Left lung (tissue), 4 donors: ENCODE measurements at regions not wholly inside any gene's neighbourhood (a gene's known extent, or its start where the extent isn't known, plus 50 kb on each side); places are given as distances from the start of the nearest gene placed in this dataset.

ENCODE experiments used
- ATAC-seq: fragments of 200-7000 bp; cut with Tn5 transposase; one replicate; pipeline ENCODE4 v1.9.1; 2020; ENCODE audit warnings: moderate library complexity
- DNase-seq, 4 donors: peaks; one replicate each; pipeline ENCODE4 v3.0.0-alpha.2; 2013 to 2020
- H3K27ac ChIP-seq, 2 donors: fragments of 200-600 bp; sonication (generic) in 1 of 2; one replicate each; pipeline versions ENCODE4 v1.5.0 to v1.8.0; 2020 to 2021
- H3K27me3 ChIP-seq, 2 donors: fragments of 200-600 bp; sonication (generic) in 1 of 2; one replicate each; pipeline versions ENCODE4 v1.5.0 to v1.8.0; 2020 to 2021
- H3K36me3 ChIP-seq, 2 donors: fragments of 200-600 bp; sonication (generic) in 1 of 2; one replicate each; pipeline versions ENCODE4 v1.5.0 to v1.8.0; 2020 to 2021
- H3K4me1 ChIP-seq, 2 donors: fragments of 200-600 bp; one replicate each; pipeline ENCODE4 v1.8.0; 2021
- H3K4me3 ChIP-seq, 2 donors: fragments of 200-600 bp; sonication (generic) in 1 of 2; one replicate each; pipeline versions ENCODE4 v1.5.0 to v1.8.0; 2020 to 2021; ENCODE audit warnings: mild to moderate bottlenecking in 1 of 2
- H3K9me3 ChIP-seq, 2 donors: fragments of 200-600 bp; sonication (generic) in 1 of 2; one replicate each; pipeline versions ENCODE4 v1.5.0 to v1.8.0; 2020 to 2021
- CTCF ChIP-seq, 2 donors: fragments of 200-600 bp; sonication (generic) in 1 of 2; IDR thresholded peaks; one replicate each; pipeline versions ENCODE4 v1.5.0 to v1.8.0; 2021; ENCODE audit warnings: antibody characterized with exemption in 2 of 2
- intact Hi-C, 2 donors: fragments of 100-400 bp; cut with DNase I; formaldehyde crosslinking; loops; one replicate each; pipeline versions ENCODE4 v1.11.2 to v1.14.2; 2022
- donor health status: DM: no; HTN: yes; CAD: no.
- donor health status: DM: no; HTN: no; CAD: no.

GRCh38 chr11:41954034-41954433 is 494.6 kb upstream of the LRRC4C start:
- no peaks in the 10 kb centered on the region for H3K36me3 ChIP-seq
- H3K4me3 ChIP-seq = no peak overlapping the region
- no peak for TF ChIP-seq CTCF (IDR thresholded peaks at IDR 0.05)
- H3K4me1 ChIP-seq = no peaks in the 10 kb centered on the region
- no peak overlapping the region for H3K27ac ChIP-seq
- no peak for DNase-seq
- H3K9me3 ChIP-seq = peaks cover 0 to 8% of the 10 kb centered on the region in 2 donors
- no peaks in the 10 kb centered on the region for H3K27me3 ChIP-seq
- intact Hi-C loops = loop anchor here in 1 of 2 donors (10.0 kb wide), 1 partner anchor 49 kb away; no protein-coding TSS in a partner anchor
- ATAC-seq = no peak

- TF ChIP-seq CTCF (IDR thresholded peaks at IDR 0.05) = no peak
- Histone ChIP-seq H3K4me3 (no peak overlapping the region), H3K9me3 (peaks cover 0 to 13% of the 10 kb centered on the region in 2 donors), H3K27ac (no peak overlapping the region), H3K36me3 (no peaks in the 10 kb centered on the region), H3K27me3 (no peaks in the 10 kb centered on the region), H3K4me1 (no peaks in the 10 kb centered on the region)
- DNase-seq (no peak), ATAC-seq (no peak)
- intact Hi-C loops = loop anchor here in 1 of 2 donors (10.0 kb wide), 1 partner anchor 50 kb away; no protein-coding TSS in a partner anchor
These were observed 495.6 kb upstream of the LRRC4C start for GRCh38 chr11:41955066-41955465.

- intact Hi-C loops = loop anchor here in 1 of 2 donors (10.0 kb wide), 1 partner anchor 51 kb away; no protein-coding TSS in a partner anchor
- no peak for ATAC-seq
- no peak for TF ChIP-seq CTCF (IDR thresholded peaks at IDR 0.05)
These were observed 496.4 kb upstream of the LRRC4C start for GRCh38 chr11:41955635-41956400.

GRCh38 chr11:41963406-41963805 is 504.0 kb upstream of the LRRC4C start:
- intact Hi-C loops = no loop called here
- Histone ChIP-seq H3K27me3 (no peaks in the 10 kb centered on the region), H3K4me1 (no peaks in the 10 kb centered on the region), H3K9me3 (peaks cover 0 to 10% of the 10 kb centered on the region in 2 donors), H3K36me3 (no peaks in the 10 kb centered on the region), H3K4me3 (no peak overlapping the region), H3K27ac (no peak overlapping the region)
- DNase-seq (no peak), ATAC-seq (no peak)
- no peak for TF ChIP-seq CTCF (IDR thresholded peaks at IDR 0.05)

More at GRCh38 chr11:41955635-41956400, 496.4 kb upstream of the LRRC4C start:
- Histone ChIP-seq H3K27ac (no peak overlapping the region), H3K9me3 (peaks cover 0 to 16% of the 10 kb centered on the region in 2 donors), H3K36me3 (no peaks in the 10 kb centered on the region), H3K4me3 (no peak overlapping the region), H3K4me1 (no peaks in the 10 kb centered on the region), H3K27me3 (no peaks in the 10 kb centered on the region)
- no peak for DNase-seq

GRCh38 chr11:41970681-41971080 is 511.2 kb upstream of the LRRC4C start:
- Histone ChIP-seq H3K9me3 (peaks cover 0 to 6% of the 10 kb centered on the region in 2 donors), H3K27ac (no peak overlapping the region), H3K36me3 (no peaks in the 10 kb centered on the region), H3K27me3 (no peaks in the 10 kb centered on the region), H3K4me3 (no peak overlapping the region), H3K4me1 (no peaks in the 10 kb centered on the region)
- ATAC-seq (no peak), DNase-seq (no peak)
- intact Hi-C loops = no loop called here
- no peak for TF ChIP-seq CTCF (IDR thresholded peaks at IDR 0.05)
